H9 (cell line): ENCODE measurements at regions not wholly inside any gene's neighbourhood (a gene's known extent, or its start where the extent isn't known, plus 50 kb on each side); places are given as distances from the start of the nearest gene placed in this dataset.

Source experiments
- DNase-seq: peaks from one replicate; pipeline ENCODE4 v3.0.0-alpha.2; 2017
- H2AFZ ChIP-seq: one replicate; pipeline ENCODE4 v1.6.1; 2013; ENCODE audit warnings: mild to moderate bottlenecking, low read length, control low read depth, moderate library complexity
- H2AK5ac ChIP-seq: 2 replicates; pipeline ENCODE4 v1.6.1; 2013; ENCODE audit warnings: low read length, control low read depth, mixed read lengths; ENCODE audit not compliant: insufficient read length
- H2BK120ac ChIP-seq: one replicate; pipeline ENCODE4 v1.6.1; 2013; ENCODE audit warnings: low read depth, mild to moderate bottlenecking, low read length, control low read depth, inconsistent platforms; ENCODE audit not compliant: poor library complexity, severe bottlenecking
- H2BK12ac ChIP-seq: 2 replicates; pipeline ENCODE4 v1.6.1; 2013; ENCODE audit warnings: low read length, control low read depth, mixed read lengths, low read depth; ENCODE audit not compliant: insufficient read length
- H2BK15ac ChIP-seq: 2 replicates; pipeline ENCODE4 v1.6.1; 2013; ENCODE audit warnings: low read depth, low read length, control low read depth
- H2BK20ac ChIP-seq: one replicate; pipeline ENCODE4 v1.6.1; 2013; ENCODE audit warnings: low read depth, mild to moderate bottlenecking, low read length, control low read depth, inconsistent platforms; ENCODE audit not compliant: poor library complexity, severe bottlenecking
- H2BK5ac ChIP-seq: 2 replicates; pipeline ENCODE4 v1.6.1; 2013; ENCODE audit warnings: low read length, control low read depth, mixed read lengths; ENCODE audit not compliant: insufficient read length
- H3K14ac ChIP-seq: 2 replicates; pipeline ENCODE4 v1.6.1; 2013; ENCODE audit warnings: low read length, control low read depth; ENCODE audit not compliant: insufficient read depth
- H3K18ac ChIP-seq: 2 replicates; pipeline ENCODE4 v1.6.1; 2013; ENCODE audit warnings: low read depth, mild to moderate bottlenecking, mixed read lengths, low read length, control low read depth; ENCODE audit not compliant: insufficient read length
- H3K23ac ChIP-seq: 2 replicates; pipeline ENCODE4 v1.6.1; 2013; ENCODE audit warnings: low read length, control low read depth, mixed read lengths, low read depth; ENCODE audit not compliant: insufficient read length
- H3K23me2 ChIP-seq: 2 replicates; pipeline ENCODE4 v1.6.1; 2013; ENCODE audit warnings: low read depth, mild to moderate bottlenecking, mixed read lengths, low read length, control low read depth; ENCODE audit not compliant: insufficient read length, poor library complexity, severe bottlenecking
- H3K27ac ChIP-seq: 2 replicates; pipeline ENCODE4 v1.5.1; 2013; ENCODE audit warnings: low read length, control low read depth, mixed read lengths, low read depth; ENCODE audit not compliant: insufficient read length
- H3K27me3 ChIP-seq: 2 replicates; pipeline ENCODE4 v1.6.1; 2013; ENCODE audit warnings: low read length, control low read depth, inconsistent platforms; ENCODE audit not compliant: insufficient read depth
- H3K4ac ChIP-seq: 2 replicates; pipeline ENCODE4 v1.6.1; 2013; ENCODE audit warnings: low read depth, mild to moderate bottlenecking, control low read depth, inconsistent platforms, low read length, moderate library complexity
- H3K4me1 ChIP-seq: 2 replicates; pipeline ENCODE4 v1.6.1; 2013; ENCODE audit warnings: low read length, control low read depth, inconsistent platforms; ENCODE audit not compliant: insufficient read depth
- H3K4me2 ChIP-seq: 2 replicates; pipeline ENCODE4 v1.6.1; 2013; ENCODE audit warnings: low read length, control low read depth, mixed read lengths; ENCODE audit not compliant: insufficient read length, insufficient read depth
- H3K56ac ChIP-seq: 2 replicates; pipeline ENCODE4 v1.6.1; 2013; ENCODE audit warnings: low read depth, mild to moderate bottlenecking, mixed read lengths, low read length, control low read depth; ENCODE audit not compliant: insufficient read length
- H3K79me1 ChIP-seq: 2 replicates; pipeline ENCODE4 v1.6.1; 2013; ENCODE audit warnings: low read depth, mild to moderate bottlenecking, moderate library complexity, low read length, control low read depth, inconsistent platforms; ENCODE audit not compliant: insufficient read depth, poor library complexity, severe bottlenecking
- H3K79me2 ChIP-seq: 2 replicates; pipeline ENCODE4 v1.6.1; 2013; ENCODE audit warnings: low read length, control low read depth, inconsistent platforms; ENCODE audit not compliant: insufficient read depth
- H3K9ac ChIP-seq: 2 replicates; pipeline ENCODE4 v1.6.1; 2013; ENCODE audit warnings: low read length, control low read depth, mixed read lengths; ENCODE audit not compliant: insufficient read length; ENCODE audit errors: extremely low read depth
- H3K9me3 ChIP-seq: one replicate; pipeline ENCODE4 v1.6.1; 2013; ENCODE audit warnings: low read depth, low read length, inconsistent platforms; ENCODE audit not compliant: control insufficient read depth
- H3T11ph ChIP-seq: one replicate; pipeline ENCODE4 v1.6.1; 2013; ENCODE audit warnings: mild to moderate bottlenecking, low read length, control low read depth, inconsistent platforms
- H4K20me1 ChIP-seq: one replicate; pipeline ENCODE4 v1.6.1; 2013; ENCODE audit not compliant: control insufficient read depth, insufficient read length, insufficient read depth
- H4K5ac ChIP-seq: 2 replicates; pipeline ENCODE4 v1.6.1; 2013; ENCODE audit warnings: low read depth, mild to moderate bottlenecking, mixed read lengths, low read length, control low read depth; ENCODE audit not compliant: insufficient read length
- H4K8ac ChIP-seq: replicated peaks from 2 replicates; pipeline ENCODE4 v1.6.1; 2013; ENCODE audit warnings: low read length, control low read depth, mixed read lengths, low read depth; ENCODE audit not compliant: insufficient read length
- H4K91ac ChIP-seq: 2 replicates; pipeline ENCODE4 v1.6.1; 2013; ENCODE audit warnings: low read depth, mild to moderate bottlenecking, moderate library complexity, mixed read lengths, low read length, control low read depth; ENCODE audit not compliant: insufficient read length
- H3K27ac Mint-ChIP-seq, 3 experiments: 2 replicates in 2 of 3; 3 replicates in 1 of 3; pipeline ENCODE4 v1.8.0; 2020 to 2021; ENCODE audit warnings: mixed read lengths in 3 of 3, mild to moderate bottlenecking in 1 of 3, moderate library complexity in 1 of 3
- H3K27me3 Mint-ChIP-seq: 2 replicates; pipeline ENCODE4 v1.8.0; 2021; ENCODE audit warnings: low read depth, mild to moderate bottlenecking, moderate library complexity, mixed read lengths
- H3K36me3 Mint-ChIP-seq, 3 experiments: 2 replicates in 2 of 3; 3 replicates in 1 of 3; pipeline ENCODE4 v1.8.0; 2020 to 2021; ENCODE audit warnings: low read depth in 3 of 3, mixed read lengths in 3 of 3; ENCODE audit not compliant: insufficient read depth in 1 of 3
- H3K4me1 Mint-ChIP-seq, 2 experiments: 2 replicates each; pipeline ENCODE4 v1.8.0; 2020; ENCODE audit warnings: mixed read lengths in 2 of 2
- H3K4me3 Mint-ChIP-seq, 2 experiments: 2 replicates in 1 of 2; 3 replicates in 1 of 2; pipeline ENCODE4 v1.8.0; 2020 to 2021; ENCODE audit warnings: mild to moderate bottlenecking in 2 of 2, mixed read lengths in 2 of 2, moderate library complexity in 1 of 2
- H3K9me3 Mint-ChIP-seq, 2 experiments: 2 replicates in 1 of 2; 3 replicates in 1 of 2; pipeline ENCODE4 v1.8.0; 2020; ENCODE audit warnings: mild to moderate bottlenecking in 2 of 2, mixed read lengths in 2 of 2, moderate library complexity in 1 of 2
- WGBS: extraction: QIAGEN DNeasy Blood & Tissue Kit; methylation state at CpG from one replicate; pipeline ENCODE4 v1.1.7; 2013; ENCODE audit warnings: missing lambda C conversion rate, low lambda C conversion rate, mixed read lengths; ENCODE audit not compliant: insufficient read length; ENCODE audit errors: extremely low coverage; 5-methylcytosine and 5-hydroxymethylcytosine counted together
- TF ChIP-seq, protein P1 (sequence below): fragments of 200-600 bp; sonication (generic); conservative IDR thresholded peaks from 3 replicates; pipeline ENCODE4 v1.8.0; 2021; ENCODE audit warnings: antibody characterized with exemption, mild to moderate bottlenecking

- H4K8ac ChIP-seq: no peak overlapping the region
- no peaks in the 10 kb centered on the region for H3K79me2 ChIP-seq
- no peaks in the 10 kb centered on the region for H3K79me1 ChIP-seq
- no peak overlapping the region for H3K56ac ChIP-seq
- H3K23me2 ChIP-seq: no peaks in the 10 kb centered on the region
- no peaks in the 10 kb centered on the region; a peak in 1 of 7 replicates for H3K36me3 Mint-ChIP-seq
- no peak overlapping the region for H2AFZ ChIP-seq
- no peak overlapping the region for H3K27ac Mint-ChIP-seq
- H2AK5ac ChIP-seq: no peak overlapping the region
- no peak overlapping the region for H2BK120ac ChIP-seq
- H3K4me2 ChIP-seq: no peak overlapping the region
- no peak overlapping the region for H2BK5ac ChIP-seq
- TF ChIP-seq, protein P1, sequence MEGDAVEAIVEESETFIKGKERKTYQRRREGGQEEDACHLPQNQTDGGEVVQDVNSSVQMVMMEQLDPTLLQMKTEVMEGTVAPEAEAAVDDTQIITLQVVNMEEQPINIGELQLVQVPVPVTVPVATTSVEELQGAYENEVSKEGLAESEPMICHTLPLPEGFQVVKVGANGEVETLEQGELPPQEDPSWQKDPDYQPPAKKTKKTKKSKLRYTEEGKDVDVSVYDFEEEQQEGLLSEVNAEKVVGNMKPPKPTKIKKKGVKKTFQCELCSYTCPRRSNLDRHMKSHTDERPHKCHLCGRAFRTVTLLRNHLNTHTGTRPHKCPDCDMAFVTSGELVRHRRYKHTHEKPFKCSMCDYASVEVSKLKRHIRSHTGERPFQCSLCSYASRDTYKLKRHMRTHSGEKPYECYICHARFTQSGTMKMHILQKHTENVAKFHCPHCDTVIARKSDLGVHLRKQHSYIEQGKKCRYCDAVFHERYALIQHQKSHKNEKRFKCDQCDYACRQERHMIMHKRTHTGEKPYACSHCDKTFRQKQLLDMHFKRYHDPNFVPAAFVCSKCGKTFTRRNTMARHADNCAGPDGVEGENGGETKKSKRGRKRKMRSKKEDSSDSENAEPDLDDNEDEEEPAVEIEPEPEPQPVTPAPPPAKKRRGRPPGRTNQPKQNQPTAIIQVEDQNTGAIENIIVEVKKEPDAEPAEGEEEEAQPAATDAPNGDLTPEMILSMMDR: no peak
- no peaks in the 10 kb centered on the region for H3K27me3 Mint-ChIP-seq
- no peak overlapping the region for H4K5ac ChIP-seq
- H2BK12ac ChIP-seq: no peak overlapping the region
- H4K91ac ChIP-seq: no peak overlapping the region
- no peak overlapping the region for H3K27ac ChIP-seq
- H3K4me1 Mint-ChIP-seq: peaks cover 5% of the 10 kb centered on the region in 2 experiments
- WGBS: no CpG with 5 or more reads among the region's 1 CpG
- H3K23ac ChIP-seq: no peak overlapping the region
- no peak overlapping the region for H3K4me3 Mint-ChIP-seq
- H3K4ac ChIP-seq: no peak overlapping the region
- no peaks in the 10 kb centered on the region for H3K27me3 ChIP-seq
- DNase-seq: no peak
- H3K14ac ChIP-seq: no peak overlapping the region
- H3T11ph ChIP-seq: no peak overlapping the region
- H3K4me1 ChIP-seq: no peaks in the 10 kb centered on the region
- H3K9ac ChIP-seq: no peak overlapping the region
- H2BK15ac ChIP-seq: no peak overlapping the region
- H4K20me1 ChIP-seq: no peaks in the 10 kb centered on the region
- H3K18ac ChIP-seq: no peak overlapping the region
- H3K9me3 Mint-ChIP-seq: no peaks in the 10 kb centered on the region
- H3K9me3 ChIP-seq: no peaks in the 10 kb centered on the region
- no peak overlapping the region for H2BK20ac ChIP-seq
Measured at GRCh38 chr2:58604096-58604495, 363.0 kb upstream of the FANCL start.
